Frontal cortex (tissue), 3 donors: ENCODE measurements at regions not wholly inside any gene's neighbourhood (a gene's known extent, or its start where the extent isn't known, plus 50 kb on each side); places are given as distances from the start of the nearest gene placed in this dataset.

Source experiments
- DNase-seq, 2 donors: peaks; one replicate each; pipeline ENCODE4 v3.0.0; 2012; ENCODE audit warnings: low spot score in 2 of 2
- FAIRE-seq: peaks from 2 replicates; lab custom pipeline; 2012; peaks lifted over from hg19 to GRCh38; lab: Jason Lieb, UNC
- donor health status: control.
- donor health status: control.
- donor health status: control.

- FAIRE-seq, result no peak
- no peak for DNase-seq
Observed at GRCh38 chr1:193539731-193540459, 353.5 kb upstream of the B3GALT2 start.

GRCh38 chr1:193538680-193539079, 352.3 kb upstream of the B3GALT2 start:
- FAIRE-seq, result no peak
- no peak for DNase-seq

- FAIRE-seq, result no peak
- DNase-seq, result no peak
Observed at GRCh38 chr1:193538003-193538354, 351.6 kb upstream of the B3GALT2 start.

GRCh38 chr1:193537266-193538002, 351.0 kb upstream of the B3GALT2 start:
- DNase-seq (no peak), FAIRE-seq (no peak)

- no peak for FAIRE-seq
- DNase-seq, result no peak
Observed at GRCh38 chr1:193533853-193534252, 347.4 kb upstream of the B3GALT2 start.

- FAIRE-seq, result no peak
Observed at GRCh38 chr1:193525917-193526710, 339.7 kb upstream of the B3GALT2 start.

GRCh38 chr1:193525411-193525810, 339.0 kb upstream of the B3GALT2 start:
- DNase-seq (no peak), FAIRE-seq (no peak)

More at GRCh38 chr1:193525917-193526710, 339.7 kb upstream of the B3GALT2 start:
- no peak for DNase-seq

- no peak for FAIRE-seq
- DNase-seq, result no peak
Observed at GRCh38 chr1:193524616-193525015, 338.2 kb upstream of the B3GALT2 start.

- FAIRE-seq, result no peak
- DNase-seq, result no peak
Observed at GRCh38 chr1:193524021-193524420, 337.6 kb upstream of the B3GALT2 start.

- DNase-seq (no peak), FAIRE-seq (no peak)
Observed at GRCh38 chr1:193520472-193520871, 334.1 kb upstream of the B3GALT2 start.

- FAIRE-seq (no peak), DNase-seq (no peak)
Observed at GRCh38 chr1:193519922-193520321, 333.5 kb upstream of the B3GALT2 start.

GRCh38 chr1:193516755-193517388, 330.5 kb upstream of the B3GALT2 start:
- no peak for DNase-seq
- no peak for FAIRE-seq

GRCh38 chr1:193514397-193514796, 328.0 kb upstream of the B3GALT2 start:
- DNase-seq (no peak), FAIRE-seq (no peak)

GRCh38 chr1:193513032-193513431, 326.6 kb upstream of the B3GALT2 start:
- FAIRE-seq (no peak), DNase-seq (no peak)

GRCh38 chr1:193504920-193505319, 318.5 kb upstream of the B3GALT2 start:
- no peak for DNase-seq
- no peak for FAIRE-seq

GRCh38 chr1:193498088-193498655, 311.8 kb upstream of the B3GALT2 start:
- no peak for DNase-seq
- no peak for FAIRE-seq

GRCh38 chr1:193494368-193494767, 308.0 kb upstream of the B3GALT2 start:
- no peak for FAIRE-seq
- no peak for DNase-seq

- no peak for FAIRE-seq
- DNase-seq, result no peak
Observed at GRCh38 chr1:193489191-193489590, 302.8 kb upstream of the B3GALT2 start.

GRCh38 chr1:193487722-193488121, 301.3 kb upstream of the B3GALT2 start:
- DNase-seq (no peak), FAIRE-seq (no peak)

- DNase-seq, result no peak
- FAIRE-seq, result no peak
Observed at GRCh38 chr1:193486671-193487229, 300.3 kb upstream of the B3GALT2 start.
